ENCODE measurements at regions not wholly inside any gene's neighbourhood (a gene's known extent, or its start where the extent isn't known, plus 50 kb on each side); places are given as distances from the start of the nearest gene placed in this dataset.

DNA sequence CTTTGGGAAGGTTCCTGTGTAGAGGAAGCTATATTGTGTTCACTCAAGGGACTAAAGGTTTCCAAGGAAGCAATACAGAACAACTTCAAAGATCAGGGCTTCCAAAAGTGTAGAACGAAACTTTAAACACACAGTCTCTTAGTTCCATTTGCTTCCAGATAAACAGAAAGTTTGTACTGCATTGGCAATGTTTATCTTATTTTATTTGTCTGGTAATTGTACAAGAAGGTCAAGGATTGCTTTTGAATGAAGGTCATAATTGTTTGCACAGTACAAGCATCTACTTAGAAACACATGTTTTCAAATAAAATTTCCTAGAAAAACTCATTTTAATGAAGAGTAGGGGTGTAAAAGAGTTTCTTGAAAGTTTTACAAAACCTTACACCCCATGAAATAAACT lies 712.7 kb upstream of the SGCG start:
- no peak overlapping the region for H3K27ac ChIP-seq (ENCODE audit: low read length)
- TF ChIP-seq POLR2AphosphoS5 (IDR thresholded peaks at IDR 0.05; ENCODE audit: low read depth, low read length) = no peak
- TF ChIP-seq, protein P1, sequence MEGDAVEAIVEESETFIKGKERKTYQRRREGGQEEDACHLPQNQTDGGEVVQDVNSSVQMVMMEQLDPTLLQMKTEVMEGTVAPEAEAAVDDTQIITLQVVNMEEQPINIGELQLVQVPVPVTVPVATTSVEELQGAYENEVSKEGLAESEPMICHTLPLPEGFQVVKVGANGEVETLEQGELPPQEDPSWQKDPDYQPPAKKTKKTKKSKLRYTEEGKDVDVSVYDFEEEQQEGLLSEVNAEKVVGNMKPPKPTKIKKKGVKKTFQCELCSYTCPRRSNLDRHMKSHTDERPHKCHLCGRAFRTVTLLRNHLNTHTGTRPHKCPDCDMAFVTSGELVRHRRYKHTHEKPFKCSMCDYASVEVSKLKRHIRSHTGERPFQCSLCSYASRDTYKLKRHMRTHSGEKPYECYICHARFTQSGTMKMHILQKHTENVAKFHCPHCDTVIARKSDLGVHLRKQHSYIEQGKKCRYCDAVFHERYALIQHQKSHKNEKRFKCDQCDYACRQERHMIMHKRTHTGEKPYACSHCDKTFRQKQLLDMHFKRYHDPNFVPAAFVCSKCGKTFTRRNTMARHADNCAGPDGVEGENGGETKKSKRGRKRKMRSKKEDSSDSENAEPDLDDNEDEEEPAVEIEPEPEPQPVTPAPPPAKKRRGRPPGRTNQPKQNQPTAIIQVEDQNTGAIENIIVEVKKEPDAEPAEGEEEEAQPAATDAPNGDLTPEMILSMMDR (IDR thresholded peaks at IDR 0.05) = no peak
- TF ChIP-seq TCF7L2 (IDR thresholded peaks at IDR 0.05; ENCODE audit: low read depth, low read length) = no peak
- TF ChIP-seq, protein P2, sequence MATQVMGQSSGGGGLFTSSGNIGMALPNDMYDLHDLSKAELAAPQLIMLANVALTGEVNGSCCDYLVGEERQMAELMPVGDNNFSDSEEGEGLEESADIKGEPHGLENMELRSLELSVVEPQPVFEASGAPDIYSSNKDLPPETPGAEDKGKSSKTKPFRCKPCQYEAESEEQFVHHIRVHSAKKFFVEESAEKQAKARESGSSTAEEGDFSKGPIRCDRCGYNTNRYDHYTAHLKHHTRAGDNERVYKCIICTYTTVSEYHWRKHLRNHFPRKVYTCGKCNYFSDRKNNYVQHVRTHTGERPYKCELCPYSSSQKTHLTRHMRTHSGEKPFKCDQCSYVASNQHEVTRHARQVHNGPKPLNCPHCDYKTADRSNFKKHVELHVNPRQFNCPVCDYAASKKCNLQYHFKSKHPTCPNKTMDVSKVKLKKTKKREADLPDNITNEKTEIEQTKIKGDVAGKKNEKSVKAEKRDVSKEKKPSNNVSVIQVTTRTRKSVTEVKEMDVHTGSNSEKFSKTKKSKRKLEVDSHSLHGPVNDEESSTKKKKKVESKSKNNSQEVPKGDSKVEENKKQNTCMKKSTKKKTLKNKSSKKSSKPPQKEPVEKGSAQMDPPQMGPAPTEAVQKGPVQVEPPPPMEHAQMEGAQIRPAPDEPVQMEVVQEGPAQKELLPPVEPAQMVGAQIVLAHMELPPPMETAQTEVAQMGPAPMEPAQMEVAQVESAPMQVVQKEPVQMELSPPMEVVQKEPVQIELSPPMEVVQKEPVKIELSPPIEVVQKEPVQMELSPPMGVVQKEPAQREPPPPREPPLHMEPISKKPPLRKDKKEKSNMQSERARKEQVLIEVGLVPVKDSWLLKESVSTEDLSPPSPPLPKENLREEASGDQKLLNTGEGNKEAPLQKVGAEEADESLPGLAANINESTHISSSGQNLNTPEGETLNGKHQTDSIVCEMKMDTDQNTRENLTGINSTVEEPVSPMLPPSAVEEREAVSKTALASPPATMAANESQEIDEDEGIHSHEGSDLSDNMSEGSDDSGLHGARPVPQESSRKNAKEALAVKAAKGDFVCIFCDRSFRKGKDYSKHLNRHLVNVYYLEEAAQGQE (IDR thresholded peaks at IDR 0.05; ENCODE audit: insufficient read depth in 1 of 2, low read depth in 2 of 2, low read length in 1 of 2) = no peak
- no peak for TF ChIP-seq SIN3A (IDR thresholded peaks at IDR 0.05; ENCODE audit: borderline replicate concordance, insufficient read depth, low read depth, low read length)
- H3K27me3 ChIP-seq (ENCODE audit: control insufficient read depth, insufficient read depth, low read length) = no peaks in the 10 kb centered on the region
- H3K4me1 ChIP-seq (ENCODE audit: control insufficient read depth, insufficient read depth, low read length) = no peaks in the 10 kb centered on the region
- CTCF ChIA-PET = no interaction called here
- H3K4me3 ChIP-seq (ENCODE audit: low read depth in 2 of 2, low read length in 2 of 2) = no peak overlapping the region
- BruUV-seq (replicated peaks) = no TSS peak
- H3K36me3 ChIP-seq (ENCODE audit: control insufficient read depth, insufficient read depth, low read length) = no peaks in the 10 kb centered on the region
- no peaks in the 10 kb centered on the region for H3K9me3 ChIP-seq (ENCODE audit: control insufficient read depth, insufficient read depth, low read depth, low read length)
- DNase-seq (ENCODE audit: low read depth, low spot score) (no peak), ATAC-seq (no peak)
- in situ Hi-C loops (cut with HindIII; ENCODE audit: low pct_unique_long_range_greater_than_20kb, low sequenced_read_pairs) (no loop called here), intact Hi-C loops (cut with micrococcal nuclease; ENCODE audit: unreplicated experiment) (no loop called here)
- POLR2A ChIA-PET = no interaction called here

DNA sequence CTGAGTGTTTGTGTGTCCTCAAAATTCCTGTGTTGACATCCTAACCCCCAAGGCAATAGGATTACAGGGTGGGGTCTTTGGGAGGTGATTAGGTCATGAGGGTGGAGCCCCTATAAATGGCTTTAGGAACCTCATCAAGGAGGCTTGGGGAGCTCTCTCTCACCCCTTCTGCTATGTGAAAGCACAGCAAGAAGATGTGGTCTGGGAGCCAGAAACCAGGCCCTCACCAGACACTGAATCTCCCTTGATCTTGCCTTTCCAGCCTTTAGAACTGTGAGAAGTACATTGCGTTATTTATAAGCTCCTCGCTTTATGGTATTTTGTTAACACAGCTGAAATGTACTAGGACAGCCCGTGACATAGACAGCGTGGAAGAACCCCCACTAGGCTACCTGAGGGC lies 712.0 kb upstream of the SGCG start:
- ChIA-PET POLR2A (no interaction called here), CTCF (no interaction called here)
- Histone ChIP-seq H3K4me3 (ENCODE audit: low read depth in 2 of 2, low read length in 2 of 2) (no peak overlapping the region), H3K27me3 (ENCODE audit: control insufficient read depth, insufficient read depth, low read length) (no peaks in the 10 kb centered on the region), H3K27ac (ENCODE audit: low read length) (no peak overlapping the region), H3K36me3 (ENCODE audit: control insufficient read depth, insufficient read depth, low read length) (no peaks in the 10 kb centered on the region), H3K4me1 (ENCODE audit: control insufficient read depth, insufficient read depth, low read length) (no peaks in the 10 kb centered on the region), H3K9me3 (ENCODE audit: control insufficient read depth, insufficient read depth, low read depth, low read length) (no peaks in the 10 kb centered on the region)
- no peak for DNase-seq (ENCODE audit: low read depth, low spot score)
- intact Hi-C loops (cut with micrococcal nuclease; ENCODE audit: unreplicated experiment) (no loop called here), in situ Hi-C loops (cut with HindIII; ENCODE audit: low pct_unique_long_range_greater_than_20kb, low sequenced_read_pairs) (no loop called here)
- no peak for ATAC-seq
- BruUV-seq (replicated peaks) = no TSS peak
- no peak for TF ChIP-seq SIN3A (IDR thresholded peaks at IDR 0.05; ENCODE audit: borderline replicate concordance, insufficient read depth, low read depth, low read length)
- TF ChIP-seq, protein P2 (IDR thresholded peaks at IDR 0.05; ENCODE audit: insufficient read depth in 1 of 2, low read depth in 2 of 2, low read length in 1 of 2) = no peak
- no peak for TF ChIP-seq TCF7L2 (IDR thresholded peaks at IDR 0.05; ENCODE audit: low read depth, low read length)
- TF ChIP-seq POLR2AphosphoS5 (IDR thresholded peaks at IDR 0.05; ENCODE audit: low read depth, low read length) = no peak
- TF ChIP-seq, protein P1 (IDR thresholded peaks at IDR 0.05) = no peak
